GM12878 (cell line): ENCODE measurements at regions not wholly inside any gene's neighbourhood (a gene's known extent, or its start where the extent isn't known, plus 50 kb on each side); places are given as distances from the start of the nearest gene placed in this dataset.

Source experiments
- ATAC-seq: fragments of 200-7000 bp; cut with Tn5 transposase; 3 replicates; pipeline ENCODE4 v1.9.1; 2020; ENCODE audit warnings: mild to moderate bottlenecking, moderate library complexity
- BruUV-seq: library from RNA; stranded (reverse); fragments of 400-500 nt; replicated peaks from 2 replicates; lab custom pipeline; 2021; lab: Mats Ljungman, UMichigan
- CTCF ChIA-PET: fragments of 300-600 bp; sonication (Branson Sonifier 250); formaldehyde crosslinking; extraction: SDS; loops from one replicate; lab custom pipeline; 2021; ENCODE audit warnings: inconsistent platforms; lab: Yijun Ruan, JAX
- POLR2A ChIA-PET: fragments of 350-600 bp; formaldehyde crosslinking; extraction: SDS; loops from one replicate; lab custom pipeline; 2021; ENCODE audit warnings: inconsistent platforms; lab: Charles Lee
- RAD21 ChIA-PET: fragments of 300-600 bp; sonication (Branson Sonifier 250); formaldehyde crosslinking; loops from one replicate; lab custom pipeline; 2023; ENCODE audit warnings: antibody characterized with exemption; ENCODE audit not compliant: unreplicated experiment; lab: Charles Lee
- SMC1A ChIA-PET: fragments of 300-600 bp; sonication (Branson Sonifier 250); formaldehyde crosslinking; loops from one replicate; lab custom pipeline; 2023; ENCODE audit not compliant: unreplicated experiment, uncharacterized antibody; lab: Charles Lee
- DNase-seq: peaks from one replicate; pipeline ENCODE4 v3.0.0-alpha.2; 2011; ENCODE audit warnings: low read depth, low spot score
- FAIRE-seq: peaks from 3 replicates; lab custom pipeline; 2011; peaks lifted over from hg19 to GRCh38; lab: Jason Lieb, UNC
- H2AFZ ChIP-seq: 2 replicates; pipeline ENCODE4 v1.6.0; 2011; ENCODE audit warnings: low read depth, low read length, control low read depth; ENCODE audit not compliant: control insufficient read depth
- H3K27ac ChIP-seq: 2 replicates; pipeline ENCODE4 v1.5.1; 2011; ENCODE audit warnings: control low read depth; ENCODE audit not compliant: control insufficient read depth, insufficient read depth
- H3K27me3 ChIP-seq, 2 experiments: replicated peaks in 1 of 2; 2 replicates each; pipeline versions ENCODE4 v1.6.0 to v1.6.1; 2011; ENCODE audit warnings: low read length in 1 of 2; ENCODE audit not compliant: control insufficient read depth in 2 of 2, insufficient read depth in 2 of 2
- H3K36me3 ChIP-seq, 2 experiments: 2 replicates each; pipeline ENCODE4 v1.5.1; 2011; ENCODE audit warnings: low read length in 1 of 2; ENCODE audit not compliant: control insufficient read depth in 2 of 2, insufficient read depth in 2 of 2
- H3K4me1 ChIP-seq: 2 replicates; pipeline ENCODE4 v1.6.1; 2011; ENCODE audit warnings: mild to moderate bottlenecking, low read length, moderate library complexity, mixed read lengths; ENCODE audit not compliant: control insufficient read depth, insufficient read depth
- H3K4me2 ChIP-seq: 2 replicates; pipeline ENCODE4 v1.6.0; 2011; ENCODE audit warnings: control low read depth; ENCODE audit not compliant: control insufficient read depth, insufficient read depth
- H3K4me3 ChIP-seq: fragments of 200-600 bp; sonication (generic); 2 replicates; pipeline ENCODE4 v1.5.1; 2016
- H3K79me2 ChIP-seq: 2 replicates; pipeline ENCODE4 v1.6.0; 2011; ENCODE audit warnings: low read length; ENCODE audit not compliant: control insufficient read depth, insufficient read depth
- H3K9ac ChIP-seq: 2 replicates; pipeline ENCODE4 v1.8.0; 2011; ENCODE audit warnings: low read length, control low read depth, mixed read lengths; ENCODE audit not compliant: control insufficient read depth, insufficient read depth
- H3K9me3 ChIP-seq: replicated peaks from 3 replicates; pipeline ENCODE4 v1.5.1; 2011; ENCODE audit warnings: mild to moderate bottlenecking, low read length; ENCODE audit not compliant: control insufficient read depth, insufficient read depth
- H4K20me1 ChIP-seq: 2 replicates; pipeline ENCODE4 v1.6.0; 2011; ENCODE audit not compliant: control insufficient read depth, insufficient read depth
- CHD2 ChIP-seq: IDR thresholded peaks from 2 replicates; pipeline ENCODE4 v1.6.1; 2011; ENCODE audit warnings: low read depth, low read length, improper control_type of control experiment, borderline replicate concordance
- CHD4 ChIP-seq: fragments of 200-600 bp; sonication (generic); IDR thresholded peaks from 2 replicates; pipeline ENCODE4 v1.6.1; 2016; ENCODE audit warnings: mild to moderate bottlenecking
- EGR1 ChIP-seq, 2 experiments: IDR thresholded peaks; 1 replicate in 1 of 2; 2 replicates in 1 of 2; pipeline ENCODE4 v1.6.1; 2011 to 2012; ENCODE audit warnings: low read depth in 2 of 2, low read length in 2 of 2, borderline replicate concordance in 1 of 2, mild to moderate bottlenecking in 1 of 2, moderate library complexity in 1 of 2
- HDGF ChIP-seq: fragments of 450-650 bp; IDR thresholded peaks from 2 replicates; pipeline ENCODE4 v1.6.1; 2016; ENCODE audit warnings: antibody characterized with exemption
- MXI1 ChIP-seq: fragments of 150-350 bp; IDR thresholded peaks from 2 replicates; pipeline ENCODE4 v1.6.1; 2011; ENCODE audit warnings: low read depth, mild to moderate bottlenecking, inconsistent platforms, low read length, improper control_type of control experiment
- PML ChIP-seq: IDR thresholded peaks from 2 replicates; pipeline ENCODE4 v1.6.1; 2012; ENCODE audit warnings: low read length, inconsistent platforms
- SIN3A ChIP-seq: IDR thresholded peaks from 2 replicates; pipeline ENCODE4 v1.6.1; 2012; ENCODE audit warnings: low read depth, low read length, improper control_type of control experiment
- ZZZ3 ChIP-seq: IDR thresholded peaks from 2 replicates; pipeline ENCODE4 v1.6.1; 2011; ENCODE audit warnings: low read depth; ENCODE audit not compliant: control insufficient read depth, insufficient read length
- in situ Hi-C: fragments of 300-500 bp; cut with MboI; formaldehyde crosslinking; loops from 9 replicates; pipeline ENCODE4 v1.14.3; 2018; ENCODE audit warnings: mixed read lengths
- intact Hi-C: fragments of 100-400 bp; cut with micrococcal nuclease; formaldehyde crosslinking; loops from one replicate; pipeline ENCODE4 v1.14.2; 2022; ENCODE audit not compliant: unreplicated experiment
- TF ChIP-seq, protein P1 (sequence below), 3 experiments: IDR thresholded peaks in 2 of 3; conservative IDR thresholded peaks in 1 of 3; 2 replicates each; pipeline ENCODE4 v1.5.1; 2011; ENCODE audit warnings: low read depth in 3 of 3, low read length in 3 of 3, mild to moderate bottlenecking in 3 of 3, control low read depth in 2 of 3, moderate library complexity in 2 of 3, inconsistent platforms in 1 of 3, mixed read lengths in 1 of 3; ENCODE audit not compliant: control insufficient read depth in 2 of 3, insufficient read depth in 1 of 3; ENCODE audit errors: extremely low read depth in 1 of 3
- TF ChIP-seq, protein P2 (sequence below): fragments of 450-650 bp; IDR thresholded peaks from 2 replicates; pipeline ENCODE4 v1.6.1; 2017; ENCODE audit warnings: mild to moderate bottlenecking
- TF ChIP-seq, protein P3 (sequence below): fragments of 450-650 bp; IDR thresholded peaks from 2 replicates; pipeline ENCODE4 v1.6.1; 2016; ENCODE audit warnings: mild to moderate bottlenecking, moderate library complexity, borderline replicate concordance

DNA sequence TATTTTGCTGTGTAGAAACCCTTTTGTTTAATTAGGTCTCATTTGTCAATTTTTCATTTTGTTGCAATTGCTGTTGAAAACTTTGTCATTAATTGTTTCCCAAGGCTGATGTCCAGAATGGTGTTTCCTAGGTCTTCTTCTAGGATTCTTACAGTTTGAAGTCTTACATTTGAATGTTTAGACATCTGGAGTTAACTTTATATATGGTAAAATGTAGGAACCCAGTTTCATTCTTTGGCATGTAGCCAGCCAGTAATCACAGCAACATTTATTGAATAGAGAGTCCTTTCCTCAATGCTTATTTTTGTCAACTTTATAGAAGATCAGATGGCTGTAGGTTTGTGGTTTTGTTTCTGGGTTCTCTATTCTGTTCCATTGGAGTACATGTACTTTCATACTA is 1290.8 kb upstream of the CDH9 start:
- Histone ChIP-seq H3K36me3 (no peaks in the 10 kb centered on the region), H3K4me3 (no peak overlapping the region), H4K20me1 (no peaks in the 10 kb centered on the region), H3K9me3 (no peaks in the 10 kb centered on the region), H3K27ac (no peak overlapping the region), H3K4me2 (no peak overlapping the region), H3K79me2 (no peaks in the 10 kb centered on the region), H2AFZ (no peak overlapping the region), H3K9ac (no peak overlapping the region), H3K4me1 (no peaks in the 10 kb centered on the region), H3K27me3 (no peaks in the 10 kb centered on the region)
- intact Hi-C loops (no loop called here), in situ Hi-C loops (no loop called here)
- no TSS peak for BruUV-seq
- RAD21 ChIA-PET, result no interaction called here
- CTCF ChIA-PET, result no interaction called here
- SMC1A ChIA-PET, result no interaction called here
- DNase-seq (no peak), ATAC-seq (no peak), FAIRE-seq (no peak)
- no peak for TF ChIP-seq CHD2
- TF ChIP-seq ZZZ3, result no peak
- POLR2A ChIA-PET, result no interaction called here

DNA sequence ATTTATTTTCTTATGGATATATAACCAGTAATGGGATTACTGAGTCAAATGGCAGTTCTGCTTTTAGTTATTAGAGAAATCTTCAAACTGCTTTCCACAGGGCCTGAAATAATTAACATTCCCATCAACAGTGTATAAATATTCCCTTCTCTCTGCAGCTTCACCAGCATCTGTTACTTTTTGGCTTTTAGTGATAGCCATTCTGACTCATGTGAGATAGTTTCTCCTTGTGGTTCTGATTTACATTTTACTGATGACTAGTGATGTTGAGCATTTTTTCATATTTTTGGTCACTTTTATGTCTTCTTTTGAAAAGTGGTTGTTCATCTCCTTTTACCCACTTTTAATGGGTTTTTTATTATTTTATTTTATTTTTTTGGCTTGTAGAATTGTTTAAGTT is 1290.3 kb upstream of the CDH9 start:
- BruUV-seq, result no TSS peak
- in situ Hi-C loops, result no loop called here
- SMC1A ChIA-PET, result no interaction called here
- TF ChIP-seq EGR1 (IDR thresholded peaks at IDR 0.05; ENCODE audit: borderline replicate concordance in 1 of 2, low read depth in 2 of 2, low read length in 2 of 2) (no peak), MXI1 (no peak), SIN3A (no peak), CHD4 (no peak), HDGF (no peak), PML (no peak)
- TF ChIP-seq, protein P1, sequence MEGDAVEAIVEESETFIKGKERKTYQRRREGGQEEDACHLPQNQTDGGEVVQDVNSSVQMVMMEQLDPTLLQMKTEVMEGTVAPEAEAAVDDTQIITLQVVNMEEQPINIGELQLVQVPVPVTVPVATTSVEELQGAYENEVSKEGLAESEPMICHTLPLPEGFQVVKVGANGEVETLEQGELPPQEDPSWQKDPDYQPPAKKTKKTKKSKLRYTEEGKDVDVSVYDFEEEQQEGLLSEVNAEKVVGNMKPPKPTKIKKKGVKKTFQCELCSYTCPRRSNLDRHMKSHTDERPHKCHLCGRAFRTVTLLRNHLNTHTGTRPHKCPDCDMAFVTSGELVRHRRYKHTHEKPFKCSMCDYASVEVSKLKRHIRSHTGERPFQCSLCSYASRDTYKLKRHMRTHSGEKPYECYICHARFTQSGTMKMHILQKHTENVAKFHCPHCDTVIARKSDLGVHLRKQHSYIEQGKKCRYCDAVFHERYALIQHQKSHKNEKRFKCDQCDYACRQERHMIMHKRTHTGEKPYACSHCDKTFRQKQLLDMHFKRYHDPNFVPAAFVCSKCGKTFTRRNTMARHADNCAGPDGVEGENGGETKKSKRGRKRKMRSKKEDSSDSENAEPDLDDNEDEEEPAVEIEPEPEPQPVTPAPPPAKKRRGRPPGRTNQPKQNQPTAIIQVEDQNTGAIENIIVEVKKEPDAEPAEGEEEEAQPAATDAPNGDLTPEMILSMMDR (IDR thresholded peaks at IDR 0.05 in 2 of 3, conservative IDR thresholded peaks at IDR 0.05 in 1 of 3; ENCODE audit: control insufficient read depth in 2 of 3, extremely low read depth in 1 of 3, insufficient read depth in 1 of 3, low read depth in 3 of 3, low read length in 3 of 3), result no peak
- TF ChIP-seq, protein P2, sequence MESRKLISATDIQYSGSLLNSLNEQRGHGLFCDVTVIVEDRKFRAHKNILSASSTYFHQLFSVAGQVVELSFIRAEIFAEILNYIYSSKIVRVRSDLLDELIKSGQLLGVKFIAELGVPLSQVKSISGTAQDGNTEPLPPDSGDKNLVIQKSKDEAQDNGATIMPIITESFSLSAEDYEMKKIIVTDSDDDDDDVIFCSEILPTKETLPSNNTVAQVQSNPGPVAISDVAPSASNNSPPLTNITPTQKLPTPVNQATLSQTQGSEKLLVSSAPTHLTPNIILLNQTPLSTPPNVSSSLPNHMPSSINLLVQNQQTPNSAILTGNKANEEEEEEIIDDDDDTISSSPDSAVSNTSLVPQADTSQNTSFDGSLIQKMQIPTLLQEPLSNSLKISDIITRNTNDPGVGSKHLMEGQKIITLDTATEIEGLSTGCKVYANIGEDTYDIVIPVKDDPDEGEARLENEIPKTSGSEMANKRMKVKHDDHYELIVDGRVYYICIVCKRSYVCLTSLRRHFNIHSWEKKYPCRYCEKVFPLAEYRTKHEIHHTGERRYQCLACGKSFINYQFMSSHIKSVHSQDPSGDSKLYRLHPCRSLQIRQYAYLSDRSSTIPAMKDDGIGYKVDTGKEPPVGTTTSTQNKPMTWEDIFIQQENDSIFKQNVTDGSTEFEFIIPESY, result no peak
- TF ChIP-seq, protein P3, sequence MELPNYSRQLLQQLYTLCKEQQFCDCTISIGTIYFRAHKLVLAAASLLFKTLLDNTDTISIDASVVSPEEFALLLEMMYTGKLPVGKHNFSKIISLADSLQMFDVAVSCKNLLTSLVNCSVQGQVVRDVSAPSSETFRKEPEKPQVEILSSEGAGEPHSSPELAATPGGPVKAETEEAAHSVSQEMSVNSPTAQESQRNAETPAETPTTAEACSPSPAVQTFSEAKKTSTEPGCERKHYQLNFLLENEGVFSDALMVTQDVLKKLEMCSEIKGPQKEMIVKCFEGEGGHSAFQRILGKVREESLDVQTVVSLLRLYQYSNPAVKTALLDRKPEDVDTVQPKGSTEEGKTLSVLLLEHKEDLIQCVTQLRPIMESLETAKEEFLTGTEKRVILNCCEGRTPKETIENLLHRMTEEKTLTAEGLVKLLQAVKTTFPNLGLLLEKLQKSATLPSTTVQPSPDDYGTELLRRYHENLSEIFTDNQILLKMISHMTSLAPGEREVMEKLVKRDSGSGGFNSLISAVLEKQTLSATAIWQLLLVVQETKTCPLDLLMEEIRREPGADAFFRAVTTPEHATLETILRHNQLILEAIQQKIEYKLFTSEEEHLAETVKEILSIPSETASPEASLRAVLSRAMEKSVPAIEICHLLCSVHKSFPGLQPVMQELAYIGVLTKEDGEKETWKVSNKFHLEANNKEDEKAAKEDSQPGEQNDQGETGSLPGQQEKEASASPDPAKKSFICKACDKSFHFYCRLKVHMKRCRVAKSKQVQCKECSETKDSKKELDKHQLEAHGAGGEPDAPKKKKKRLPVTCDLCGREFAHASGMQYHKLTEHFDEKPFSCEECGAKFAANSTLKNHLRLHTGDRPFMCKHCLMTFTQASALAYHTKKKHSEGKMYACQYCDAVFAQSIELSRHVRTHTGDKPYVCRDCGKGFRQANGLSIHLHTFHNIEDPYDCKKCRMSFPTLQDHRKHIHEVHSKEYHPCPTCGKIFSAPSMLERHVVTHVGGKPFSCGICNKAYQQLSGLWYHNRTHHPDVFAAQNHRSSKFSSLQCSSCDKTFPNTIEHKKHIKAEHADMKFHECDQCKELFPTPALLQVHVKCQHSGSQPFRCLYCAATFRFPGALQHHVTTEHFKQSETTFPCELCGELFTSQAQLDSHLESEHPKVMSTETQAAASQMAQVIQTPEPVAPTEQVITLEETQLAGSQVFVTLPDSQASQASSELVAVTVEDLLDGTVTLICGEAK, result no peak

More for the DNA sequence above, 1290.3 kb upstream of the CDH9 start:
- intact Hi-C loops, result no loop called here
- H3K4me2 ChIP-seq, result no peak overlapping the region
- no peak overlapping the region for H3K27ac ChIP-seq
- no peaks in the 10 kb centered on the region for H4K20me1 ChIP-seq
- no peak overlapping the region for H3K4me3 ChIP-seq
- no peak for DNase-seq
- FAIRE-seq, result no peak
- H3K4me1 ChIP-seq, result no peaks in the 10 kb centered on the region
- no peaks in the 10 kb centered on the region for H3K79me2 ChIP-seq
- ATAC-seq, result no peak
- RAD21 ChIA-PET, result no interaction called here
- H2AFZ ChIP-seq, result no peak overlapping the region
- no peak overlapping the region for H3K9ac ChIP-seq
- H3K36me3 ChIP-seq, result no peaks in the 10 kb centered on the region
- H3K9me3 ChIP-seq, result no peaks in the 10 kb centered on the region
- no peaks in the 10 kb centered on the region for H3K27me3 ChIP-seq
- POLR2A ChIA-PET, result no interaction called here
- CTCF ChIA-PET, result no interaction called here
